Epithelial cell of proximal tubule (primary cell): ENCODE measurements at regions not wholly inside any gene's neighbourhood (a gene's known extent, or its start where the extent isn't known, plus 50 kb on each side); places are given as distances from the start of the nearest gene placed in this dataset.

ENCODE experiments used
- DNase-seq: peaks from one replicate; pipeline ENCODE4 v3.0.0-alpha.2; 2011; ENCODE audit warnings: low read depth
- H3K4me3 ChIP-seq: 2 replicates; pipeline ENCODE4 v1.5.1; 2011; ENCODE audit warnings: low read depth, mild to moderate bottlenecking, low read length
- CTCF ChIP-seq: conservative IDR thresholded peaks from 2 replicates; pipeline ENCODE4 v1.5.1; 2012; ENCODE audit warnings: low read depth, mild to moderate bottlenecking, low read length

- H3K4me3 ChIP-seq = no peak overlapping the region
- no peak for DNase-seq
- no peak for TF ChIP-seq CTCF
Observed at GRCh38 chr14:39568809-39569538, 136.7 kb upstream of the FBXO33 start.

- no peak for TF ChIP-seq CTCF
- no peak for DNase-seq
- H3K4me3 ChIP-seq = no peak overlapping the region
Observed at GRCh38 chr14:39566795-39567194, 134.6 kb upstream of the FBXO33 start.

GRCh38 chr14:39563361-39563760, 131.1 kb upstream of the FBXO33 start:
- H3K4me3 ChIP-seq = no peak overlapping the region
- no peak for DNase-seq
- no peak for TF ChIP-seq CTCF

GRCh38 chr14:39562175-39562574, 129.9 kb upstream of the FBXO33 start:
- TF ChIP-seq CTCF = no peak

GRCh38 chr14:39558525-39558924, 126.3 kb upstream of the FBXO33 start:
- no peak for DNase-seq
- no peak overlapping the region for H3K4me3 ChIP-seq
- no peak for TF ChIP-seq CTCF

More at GRCh38 chr14:39562175-39562574, 129.9 kb upstream of the FBXO33 start:
- no peak overlapping the region for H3K4me3 ChIP-seq
- no peak for DNase-seq

- no peak overlapping the region for H3K4me3 ChIP-seq
- no peak for TF ChIP-seq CTCF
- no peak for DNase-seq
Observed at GRCh38 chr14:39555749-39556148, 123.5 kb upstream of the FBXO33 start.

GRCh38 chr14:39554576-39554975, 122.3 kb upstream of the FBXO33 start:
- H3K4me3 ChIP-seq = no peak overlapping the region
- TF ChIP-seq CTCF = no peak
- DNase-seq = no peak
